ENCODE measurements at regions not wholly inside any gene's neighbourhood (a gene's known extent, or its start where the extent isn't known, plus 50 kb on each side); places are given as distances from the start of the nearest gene placed in this dataset.

- peaks cover 3% of the 10 kb centered on the region for H3K4me1 Mint-ChIP-seq
- H3K27me3 Mint-ChIP-seq: peaks cover 3% of the 10 kb centered on the region
- no peaks in the 10 kb centered on the region for H3K9me3 Mint-ChIP-seq (ENCODE audit: low read depth)
- no peak for DNase-seq
- intact Hi-C loops (cut with DNase I, micrococcal nuclease): no loop called here
- ChIA-PET POLR2A (interaction anchor here (0.6 to 0.7 kb wide), 2 partner anchors 10 to 470 kb away, joined by 3 read pairs; no protein-coding TSS in a partner anchor), CTCF (no interaction called here)
- no peak overlapping the region for H3K27ac Mint-ChIP-seq
- H3K36me3 Mint-ChIP-seq (ENCODE audit: low read depth): no peaks in the 10 kb centered on the region
- no peak for ATAC-seq
- no peak overlapping the region for H3K4me3 Mint-ChIP-seq
These were observed 117.6 kb upstream of the HAAO start for GRCh38 chr2:42909966-42910365.

- Mint-ChIP-seq H3K27me3 (peaks cover 5% of the 10 kb centered on the region), H3K4me1 (peaks cover 3% of the 10 kb centered on the region), H3K9me3 (ENCODE audit: low read depth) (no peaks in the 10 kb centered on the region), H3K4me3 (no peak overlapping the region), H3K36me3 (ENCODE audit: low read depth) (no peaks in the 10 kb centered on the region), H3K27ac (no peak overlapping the region)
- ChIA-PET CTCF (interaction anchor here (0.8 kb wide), 1 partner anchor 39 kb away, joined by 3 read pairs; no protein-coding TSS in a partner anchor), POLR2A (no interaction called here)
- intact Hi-C loops (cut with DNase I, micrococcal nuclease): no loop called here
- no peak for ATAC-seq
- DNase-seq: no peak
These were observed 116.3 kb upstream of the HAAO start for GRCh38 chr2:42908518-42909200.

- Mint-ChIP-seq H3K27me3 (peaks cover 5% of the 10 kb centered on the region), H3K36me3 (ENCODE audit: low read depth) (no peaks in the 10 kb centered on the region), H3K27ac (no peak overlapping the region), H3K4me1 (no peaks in the 10 kb centered on the region), H3K9me3 (ENCODE audit: low read depth) (no peaks in the 10 kb centered on the region), H3K4me3 (no peak overlapping the region)
- ChIA-PET POLR2A (no interaction called here), CTCF (no interaction called here)
- intact Hi-C loops (cut with DNase I, micrococcal nuclease): no loop called here
- DNase-seq: no peak
- no peak for ATAC-seq
These were observed 115.5 kb upstream of the HAAO start for GRCh38 chr2:42907835-42908234.

- Mint-ChIP-seq H3K36me3 (ENCODE audit: low read depth) (no peaks in the 10 kb centered on the region), H3K4me3 (no peak overlapping the region), H3K27ac (no peak overlapping the region), H3K9me3 (ENCODE audit: low read depth) (no peaks in the 10 kb centered on the region), H3K27me3 (peaks cover 5% of the 10 kb centered on the region), H3K4me1 (no peaks in the 10 kb centered on the region)
- POLR2A ChIA-PET: no interaction called here
- ATAC-seq (no peak), DNase-seq (no peak)
- intact Hi-C loops (cut with DNase I, micrococcal nuclease): no loop called here
- CTCF ChIA-PET: interaction anchor here (0.8 kb wide), 1 partner anchor 17 kb away, joined by 3 read pairs; no protein-coding TSS in a partner anchor
These were observed 114.4 kb upstream of the HAAO start for GRCh38 chr2:42906557-42907411.

GRCh38 chr2:42906111-42906556, 113.8 kb upstream of the HAAO start:
- H3K27me3 Mint-ChIP-seq: peaks cover 5% of the 10 kb centered on the region
- POLR2A ChIA-PET: no interaction called here
- no peaks in the 10 kb centered on the region for H3K9me3 Mint-ChIP-seq (ENCODE audit: low read depth)
- CTCF ChIA-PET: interaction anchor here (0.6 to 0.8 kb wide), 2 partner anchors 16 to 549 kb away, joined by 3 read pairs; no protein-coding TSS in a partner anchor
- ATAC-seq: no peak
- no peaks in the 10 kb centered on the region for H3K36me3 Mint-ChIP-seq (ENCODE audit: low read depth)
- DNase-seq: no peak
- intact Hi-C loops (cut with DNase I, micrococcal nuclease): no loop called here
- H3K4me1 Mint-ChIP-seq: no peaks in the 10 kb centered on the region
- H3K27ac Mint-ChIP-seq: no peak overlapping the region
- no peak overlapping the region for H3K4me3 Mint-ChIP-seq

- H3K36me3 Mint-ChIP-seq (ENCODE audit: low read depth): no peaks in the 10 kb centered on the region
- H3K4me1 Mint-ChIP-seq: no peaks in the 10 kb centered on the region
- H3K4me3 Mint-ChIP-seq: no peak overlapping the region
- no peaks in the 10 kb centered on the region for H3K9me3 Mint-ChIP-seq (ENCODE audit: low read depth)
- peaks cover 5% of the 10 kb centered on the region for H3K27me3 Mint-ChIP-seq
- intact Hi-C loops (cut with DNase I, micrococcal nuclease): no loop called here
- no peak for ATAC-seq
- POLR2A ChIA-PET: no interaction called here
- DNase-seq: no peak
- CTCF ChIA-PET: interaction anchor here (0.6 kb wide), 1 partner anchor 549 kb away, joined by 3 read pairs; no protein-coding TSS in a partner anchor
- no peak overlapping the region for H3K27ac Mint-ChIP-seq
These were observed 113.1 kb upstream of the HAAO start for GRCh38 chr2:42905341-42906110.

- no peak overlapping the region for H3K27ac Mint-ChIP-seq
- ATAC-seq (no peak), DNase-seq (no peak)
- H3K36me3 Mint-ChIP-seq (ENCODE audit: low read depth): no peaks in the 10 kb centered on the region
- H3K9me3 Mint-ChIP-seq (ENCODE audit: low read depth): no peaks in the 10 kb centered on the region
- H3K4me1 Mint-ChIP-seq: no peaks in the 10 kb centered on the region
- CTCF ChIA-PET: no interaction called here
- intact Hi-C loops (cut with DNase I, micrococcal nuclease): no loop called here
- peaks cover 5% of the 10 kb centered on the region for H3K27me3 Mint-ChIP-seq
- no peak overlapping the region for H3K4me3 Mint-ChIP-seq
- POLR2A ChIA-PET: no interaction called here
These were observed 112.1 kb upstream of the HAAO start for GRCh38 chr2:42904576-42904876.

- H3K27ac Mint-ChIP-seq: no peak overlapping the region
- no peak overlapping the region for H3K4me3 Mint-ChIP-seq
- POLR2A ChIA-PET: no interaction called here
- ATAC-seq (no peak), DNase-seq (no peak)
- no peaks in the 10 kb centered on the region for H3K36me3 Mint-ChIP-seq (ENCODE audit: low read depth)
- CTCF ChIA-PET: no interaction called here
- H3K9me3 Mint-ChIP-seq (ENCODE audit: low read depth): no peaks in the 10 kb centered on the region
- intact Hi-C loops (cut with DNase I, micrococcal nuclease): no loop called here
- H3K27me3 Mint-ChIP-seq: peaks cover 5% of the 10 kb centered on the region
- H3K4me1 Mint-ChIP-seq: no peaks in the 10 kb centered on the region
These were observed 111.6 kb upstream of the HAAO start for GRCh38 chr2:42903821-42904575.

- H3K36me3 Mint-ChIP-seq (ENCODE audit: low read depth): no peaks in the 10 kb centered on the region
- DNase-seq (no peak), ATAC-seq (no peak)
- intact Hi-C loops (cut with DNase I, micrococcal nuclease): no loop called here
- H3K27ac Mint-ChIP-seq: no peak overlapping the region
- no peak overlapping the region for H3K4me3 Mint-ChIP-seq
- ChIA-PET CTCF (interaction anchor here (0.8 kb wide), 1 partner anchor 120 kb away, joined by 3 read pairs; no protein-coding TSS in a partner anchor), POLR2A (no interaction called here)
- peaks cover 5% of the 10 kb centered on the region for H3K27me3 Mint-ChIP-seq
- no peaks in the 10 kb centered on the region for H3K4me1 Mint-ChIP-seq
- H3K9me3 Mint-ChIP-seq (ENCODE audit: low read depth): no peaks in the 10 kb centered on the region
These were observed 110.7 kb upstream of the HAAO start for GRCh38 chr2:42902939-42903709.

GRCh38 chr2:42901076-42901640, 108.8 kb upstream of the HAAO start:
- DNase-seq (no peak), ATAC-seq (no peak)
- peaks cover 5% of the 10 kb centered on the region for H3K27me3 Mint-ChIP-seq
- H3K27ac Mint-ChIP-seq: no peak overlapping the region
- no peaks in the 10 kb centered on the region for H3K9me3 Mint-ChIP-seq (ENCODE audit: low read depth)
- H3K4me1 Mint-ChIP-seq: peaks cover 4% of the 10 kb centered on the region
- ChIA-PET CTCF (interaction anchor here (0.9 to 1.1 kb wide), 3 partner anchors 17 to 47 kb away, joined by 3 to 4 read pairs (median 3); no protein-coding TSS in a partner anchor), POLR2A (interaction anchor here (0.5 to 0.6 kb wide), 2 partner anchors 16 to 669 kb away, joined by 3 read pairs; no protein-coding TSS in a partner anchor)
- no peaks in the 10 kb centered on the region for H3K36me3 Mint-ChIP-seq (ENCODE audit: low read depth)
- intact Hi-C loops (cut with DNase I, micrococcal nuclease): no loop called here
- no peak overlapping the region for H3K4me3 Mint-ChIP-seq

Measured in activated CD4-positive, alpha-beta T cell treated with anti-CD3 and anti-CD28 coated beads for 36 hours (primary cell).